GM18519 (cell line): ENCODE measurements at regions not wholly inside any gene's neighbourhood (a gene's known extent, or its start where the extent isn't known, plus 50 kb on each side); places are given as distances from the start of the nearest gene placed in this dataset.

Source experiments
- ATAC-seq: cut with Tn5 transposase; IDR thresholded peaks from one replicate; pipeline ENCODE4 v1.9.1; 2021; ENCODE audit warnings: mild to moderate bottlenecking, moderate library complexity; ENCODE audit not compliant: unreplicated experiment, low FRiP score

DNA sequence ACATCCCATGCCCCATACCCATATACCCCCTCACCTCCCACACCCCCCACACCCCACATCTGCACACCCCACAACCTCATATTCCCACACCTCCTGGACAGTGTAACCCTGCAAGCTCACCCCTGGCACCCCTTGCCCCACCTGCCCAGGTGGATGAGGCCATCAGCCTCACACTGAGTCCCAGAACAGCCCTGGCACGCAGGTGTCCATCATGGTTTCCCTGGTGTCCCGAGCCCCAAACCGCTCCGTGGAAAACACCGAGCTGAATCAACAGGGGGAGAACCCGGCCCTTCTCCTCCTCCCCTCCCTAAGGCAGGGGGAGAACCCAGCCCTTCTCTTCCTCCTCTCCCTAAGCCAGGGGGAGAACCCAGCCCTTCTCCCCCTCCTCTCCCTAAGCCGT lies 415.6 kb upstream of the SALL3 start:
- no peak for ATAC-seq

DNA sequence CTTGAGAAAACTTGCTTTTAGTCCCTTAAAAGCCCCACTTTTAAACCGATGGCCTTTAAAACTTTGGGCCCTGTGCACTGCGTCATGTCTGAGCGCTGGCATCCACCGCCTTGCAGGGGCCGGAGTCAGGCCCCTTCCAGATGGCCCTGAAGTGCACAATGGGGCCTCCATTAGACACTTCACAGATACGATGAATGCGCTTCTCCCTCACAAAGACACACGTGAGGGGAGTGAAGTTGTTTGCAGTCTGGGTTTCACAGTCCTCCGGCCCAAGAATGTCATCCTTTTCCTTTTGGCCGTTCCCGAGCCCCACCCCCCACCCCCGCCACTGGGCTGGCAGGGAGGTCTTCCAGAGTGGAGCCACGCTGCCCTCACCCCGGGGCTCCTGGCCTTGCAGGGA lies 415.1 kb upstream of the SALL3 start:
- ATAC-seq, result no peak

DNA sequence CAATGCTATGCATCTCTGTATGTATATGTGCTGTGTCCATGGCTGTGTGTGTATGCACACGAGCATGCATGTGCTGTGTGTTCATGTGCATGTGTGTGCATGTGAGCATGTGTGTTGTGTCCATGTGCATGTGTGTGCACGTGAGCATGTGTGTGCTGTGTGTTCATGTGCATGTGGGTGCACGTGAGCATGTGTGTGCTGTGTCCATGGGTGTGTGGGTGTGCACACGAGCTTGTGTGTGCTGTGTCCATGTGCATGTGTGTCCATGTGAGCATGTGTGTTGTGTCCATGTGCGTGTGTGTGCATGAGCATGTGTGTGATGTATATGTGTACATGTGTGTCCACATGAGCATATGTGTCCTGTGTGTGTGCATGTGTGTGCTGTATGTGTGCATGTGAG lies 414.4 kb upstream of the SALL3 start:
- no peak for ATAC-seq

GRCh38 chr18:78566065-78566464 lies 413.6 kb upstream of the SALL3 start:
- ATAC-seq, result no peak

DNA sequence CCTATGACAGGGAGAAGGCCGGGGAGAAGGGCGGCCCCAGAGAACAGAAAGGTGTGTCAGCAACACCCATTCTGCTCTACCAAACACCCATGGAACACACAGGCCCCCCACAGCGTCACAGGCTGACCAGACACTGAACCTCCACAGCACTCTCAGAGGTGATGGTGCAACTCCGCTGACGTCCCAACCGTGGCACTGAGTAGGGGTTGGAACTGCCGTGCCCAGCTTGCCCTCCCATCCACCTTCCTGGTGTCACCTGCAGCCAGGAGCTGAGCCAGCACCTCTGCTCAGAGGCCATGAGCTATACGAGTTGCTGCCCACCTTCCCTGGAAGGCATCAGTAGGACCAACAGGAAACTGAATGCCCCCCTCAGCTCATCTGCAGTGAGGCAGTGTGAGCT lies 412.9 kb upstream of the SALL3 start:
- no peak for ATAC-seq

DNA sequence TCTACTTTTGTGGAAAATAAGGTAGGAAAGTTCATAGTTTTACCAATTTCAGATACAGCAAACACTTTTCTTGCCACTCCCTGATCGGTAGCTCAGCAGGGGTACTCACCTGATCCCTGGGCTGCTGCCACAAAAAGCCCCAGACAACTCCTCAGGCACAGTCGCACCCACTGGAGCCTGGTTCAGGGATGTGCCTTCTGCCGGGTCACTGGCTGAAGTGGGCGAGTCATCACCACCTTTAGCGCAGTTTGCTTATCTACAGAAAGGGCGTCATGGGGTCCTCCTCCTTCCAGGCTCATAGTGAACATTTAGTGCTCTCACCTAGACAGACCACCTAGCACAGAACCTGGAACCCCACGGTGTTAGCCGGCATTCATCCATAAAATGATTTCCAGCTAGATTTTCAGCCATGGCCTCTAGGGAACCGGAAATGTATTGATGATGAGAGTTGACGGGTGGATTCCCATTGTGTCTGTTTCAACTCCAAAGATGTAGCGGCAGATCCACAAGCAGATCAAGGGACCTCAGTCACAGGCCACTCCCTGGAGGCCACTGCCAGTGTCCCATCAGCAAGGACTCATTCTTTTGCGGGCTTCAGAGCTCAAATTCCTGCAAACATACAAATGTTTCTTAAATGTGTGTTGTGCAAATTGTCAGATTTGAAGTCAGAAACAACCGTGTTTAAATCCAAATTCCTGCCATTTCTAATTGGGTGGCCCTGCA lies 408.4 kb upstream of the SALL3 start:
- ATAC-seq, result no peak

GRCh38 chr18:78571831-78572347 lies 407.7 kb upstream of the SALL3 start:
- ATAC-seq, result no peak

- no peak for ATAC-seq
Measured at GRCh38 chr18:78573773-78574172, 405.8 kb upstream of the SALL3 start.

GRCh38 chr18:78576967-78577366 lies 402.7 kb upstream of the SALL3 start:
- no peak for ATAC-seq

DNA sequence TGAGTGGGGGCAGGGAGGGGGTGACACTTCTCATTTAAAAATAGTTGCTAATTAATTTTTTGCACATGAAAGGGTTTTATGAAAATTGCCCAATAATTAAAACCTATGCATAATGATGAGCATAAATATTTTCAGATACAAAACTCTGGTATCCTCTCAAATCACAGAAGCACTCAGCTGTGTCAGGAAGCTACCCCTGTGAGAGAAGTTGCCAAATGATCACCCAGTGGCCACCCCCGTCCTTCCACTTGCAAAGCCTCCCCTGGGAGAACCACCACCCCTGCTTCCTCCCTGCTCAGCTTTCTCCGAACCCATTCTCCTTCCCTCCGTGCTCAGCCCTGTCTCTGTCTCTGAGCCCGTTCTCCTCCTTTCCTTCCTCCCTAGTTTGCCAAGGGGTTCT lies 400.2 kb upstream of the SALL3 start:
- ATAC-seq, result no peak

DNA sequence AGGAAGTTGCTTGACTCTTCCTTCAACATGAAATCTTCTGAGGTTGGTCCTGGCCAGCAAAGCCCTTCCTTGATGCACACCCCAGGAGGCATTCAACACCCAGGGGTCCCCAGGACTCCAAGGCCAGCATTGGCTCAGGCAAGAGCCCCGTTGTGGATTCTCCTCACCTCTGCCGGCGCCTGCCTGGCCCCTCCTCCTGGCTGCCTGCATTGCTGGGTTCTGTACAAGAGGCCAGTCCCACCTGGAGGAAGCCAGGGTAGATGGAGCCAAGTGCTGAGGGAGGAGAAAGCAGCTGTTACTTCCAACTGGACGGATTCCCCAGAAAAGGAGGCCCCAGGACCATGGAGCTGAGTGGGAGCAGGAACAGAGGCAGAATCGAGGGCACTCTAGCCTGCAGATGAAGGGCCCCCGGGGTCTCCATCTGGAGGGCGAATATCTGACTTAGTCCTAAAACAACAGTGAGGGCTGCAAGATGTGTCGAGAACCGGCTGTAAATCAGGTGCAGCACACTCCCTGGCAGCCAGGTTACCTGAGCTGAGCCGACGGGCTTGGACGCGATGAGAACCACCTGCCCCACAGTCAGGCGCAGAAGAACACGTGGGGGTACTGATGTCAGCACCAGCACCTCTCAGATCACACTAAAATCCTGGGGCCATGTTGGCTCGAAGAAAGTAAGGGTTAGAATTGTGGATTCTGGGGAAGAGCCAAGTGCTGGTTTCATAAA lies 399.6 kb upstream of the SALL3 start:
- no peak for ATAC-seq

DNA sequence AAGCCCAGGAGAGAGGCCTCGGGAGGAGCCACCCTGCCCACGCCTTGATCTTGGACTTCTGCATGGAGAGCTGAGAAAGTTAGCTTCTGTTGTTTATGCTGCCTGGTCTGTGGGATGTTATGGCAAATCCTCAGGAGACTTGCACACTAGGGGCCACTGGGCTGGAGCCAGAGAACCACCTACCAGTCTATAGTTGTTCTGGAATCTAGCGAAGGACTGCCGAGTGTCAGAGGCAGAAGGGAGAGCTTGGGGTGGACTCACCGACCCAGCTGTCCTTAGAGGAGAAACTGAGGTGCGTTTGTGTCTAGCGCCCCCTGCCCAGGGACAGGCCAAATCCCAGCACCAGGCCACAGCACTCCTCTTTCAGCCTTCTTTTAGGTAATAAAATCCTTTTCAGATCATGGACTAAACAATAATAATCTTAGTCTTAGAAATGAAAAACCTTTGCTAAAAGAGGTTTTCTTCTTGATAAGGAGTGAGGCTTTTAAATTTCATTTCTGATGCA lies 398.7 kb upstream of the SALL3 start:
- ATAC-seq, result no peak

DNA sequence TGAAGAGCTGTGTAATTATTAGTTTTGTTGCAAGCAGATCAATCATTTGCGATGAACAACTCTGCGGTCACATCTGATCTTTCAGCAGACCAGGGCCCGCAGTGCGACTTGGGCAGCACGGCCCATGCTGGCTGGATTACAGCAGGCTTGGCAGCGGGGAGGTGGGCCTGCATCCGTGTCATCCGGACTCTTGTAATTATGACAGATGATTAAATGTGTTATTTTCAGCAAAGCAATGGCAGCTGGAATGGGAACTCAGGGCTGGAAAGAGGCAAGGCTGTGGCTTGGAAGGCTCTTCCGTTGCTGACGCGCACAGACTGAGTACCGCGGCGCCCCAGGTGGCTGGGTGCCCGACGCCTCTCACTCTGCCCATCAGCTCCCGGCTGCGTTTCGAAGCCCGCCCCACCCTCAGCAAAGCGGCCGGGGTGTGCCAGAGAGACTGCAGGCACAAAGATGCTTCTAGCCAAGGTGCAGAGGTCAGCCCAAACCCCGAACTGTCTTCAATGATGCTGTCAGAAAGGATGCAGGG lies 397.4 kb upstream of the SALL3 start:
- ATAC-seq, result no peak

DNA sequence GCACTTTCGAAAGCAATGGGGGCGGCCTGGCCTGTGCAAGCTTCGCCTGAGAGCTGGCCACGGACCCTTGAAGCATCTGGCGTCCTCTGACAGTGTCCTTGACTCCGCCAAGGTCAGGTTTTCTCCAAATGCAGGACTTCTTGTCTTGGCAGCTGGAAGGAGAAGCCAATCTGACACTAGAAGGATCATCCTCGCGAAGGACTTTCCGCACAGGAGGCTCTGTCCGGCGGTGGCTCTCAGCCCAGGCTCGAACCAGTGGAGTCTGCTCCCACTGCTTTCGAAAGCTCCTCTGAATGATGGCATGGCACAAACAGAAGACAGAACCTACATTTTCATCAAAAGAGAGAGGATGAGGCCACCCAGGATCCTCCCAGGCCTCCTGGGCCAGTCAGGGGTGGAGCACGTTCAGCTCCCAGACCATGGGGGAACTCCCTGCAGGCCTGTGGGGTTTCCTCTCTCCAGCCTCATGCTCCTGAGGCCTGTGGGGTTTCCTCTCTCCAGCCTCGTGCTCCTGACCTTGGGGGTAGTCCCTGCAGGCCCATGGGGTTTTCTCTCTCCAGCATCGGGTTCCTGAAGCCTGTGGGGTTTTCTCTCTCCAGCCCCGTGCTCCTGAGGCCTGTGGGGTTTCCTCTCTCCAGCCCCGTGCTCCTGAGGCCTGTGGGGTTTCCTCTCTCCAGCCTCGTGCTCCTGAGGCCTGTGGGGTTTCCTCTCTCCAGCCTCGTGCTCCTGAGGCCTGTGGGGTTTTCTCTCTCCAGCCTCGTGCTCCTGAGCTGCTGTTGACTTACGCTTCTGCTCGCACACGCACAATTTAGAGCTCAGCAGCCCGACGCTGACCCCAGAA lies 396.5 kb upstream of the SALL3 start:
- no peak for ATAC-seq

GRCh38 chr18:78583739-78584458 lies 395.7 kb upstream of the SALL3 start:
- no peak for ATAC-seq

- no peak for ATAC-seq
Measured at GRCh38 chr18:78584459-78585022, 395.1 kb upstream of the SALL3 start.

DNA sequence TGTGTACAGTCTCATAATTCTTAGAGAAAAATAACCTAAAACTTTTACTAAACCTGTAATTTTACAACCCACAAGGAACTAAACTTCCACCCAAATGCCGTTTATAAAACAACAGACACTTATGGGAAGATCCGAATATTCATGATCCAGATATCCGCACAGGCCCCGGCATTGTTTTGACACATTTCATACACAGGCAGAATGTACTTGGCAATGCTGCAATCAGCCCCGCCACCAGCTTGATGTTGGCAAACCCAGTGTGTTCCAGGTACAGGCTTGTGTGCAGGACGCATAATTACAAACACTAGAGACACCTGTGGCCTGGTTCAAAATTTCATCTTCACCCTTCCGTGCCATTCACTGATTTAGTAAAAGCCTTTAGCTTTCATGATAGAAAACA lies 393.0 kb upstream of the SALL3 start:
- no peak for ATAC-seq

GRCh38 chr18:78587096-78587495 lies 392.5 kb upstream of the SALL3 start:
- no peak for ATAC-seq
